Fibroblast of mammary gland (primary cell): ENCODE measurements at regions not wholly inside any gene's neighbourhood (a gene's known extent, or its start where the extent isn't known, plus 50 kb on each side); places are given as distances from the start of the nearest gene placed in this dataset.
A peak's percentile ranks its signal among the peaks of the same experiment; 100 is the strongest.

Source experiments
- DNase-seq: peaks from one replicate; pipeline ENCODE4 v3.0.0-alpha.2; 2010; ENCODE audit warnings: low read depth
- H3K4me3 ChIP-seq: 2 replicates; pipeline ENCODE4 v1.5.1; 2011; ENCODE audit warnings: low read depth, mild to moderate bottlenecking, low read length, moderate library complexity; ENCODE audit not compliant: control insufficient read depth
- TF ChIP-seq, protein P1 (sequence below): conservative IDR thresholded peaks from 2 replicates; pipeline ENCODE4 v1.5.1; 2011; ENCODE audit warnings: low read depth, low read length, inconsistent platforms; ENCODE audit not compliant: control insufficient read depth, insufficient read depth

DNA sequence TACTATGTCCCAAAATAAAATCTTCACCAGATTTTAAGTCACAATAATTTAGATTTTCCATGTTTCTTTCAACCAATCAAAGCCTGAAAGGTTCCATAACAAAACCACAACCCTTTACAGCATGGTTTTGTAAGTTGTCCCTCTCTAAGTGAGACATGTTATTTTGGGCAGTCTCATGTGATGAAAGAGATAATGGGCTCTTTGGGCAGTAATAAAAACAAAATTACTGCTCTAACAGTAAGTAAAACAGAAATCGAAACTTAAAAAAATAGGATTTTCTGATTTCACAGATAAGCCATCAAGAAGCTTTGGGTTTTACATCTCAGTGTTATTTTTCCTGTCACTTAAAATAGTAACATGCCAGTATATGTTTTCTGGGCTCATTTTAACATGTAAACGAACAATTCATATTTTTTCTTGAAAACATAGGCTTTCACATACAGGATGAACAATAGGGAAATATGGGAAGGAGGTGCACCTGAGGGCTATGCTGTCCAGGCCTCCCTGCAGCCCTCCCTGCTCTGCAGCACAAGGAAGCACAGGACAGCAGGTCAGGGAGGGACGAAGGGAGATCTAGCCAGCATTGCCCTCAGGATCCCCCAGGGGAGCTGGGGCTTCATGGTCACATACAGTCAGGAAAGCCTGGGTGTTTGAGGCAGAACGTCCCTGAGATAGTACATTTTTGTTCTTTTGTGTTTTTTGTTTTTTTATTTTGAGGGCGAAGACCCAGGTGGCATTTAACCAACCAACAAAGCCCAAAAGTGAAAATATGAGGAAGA lies 157.4 kb downstream of the SHOX2 start:
- TF ChIP-seq, protein P1, sequence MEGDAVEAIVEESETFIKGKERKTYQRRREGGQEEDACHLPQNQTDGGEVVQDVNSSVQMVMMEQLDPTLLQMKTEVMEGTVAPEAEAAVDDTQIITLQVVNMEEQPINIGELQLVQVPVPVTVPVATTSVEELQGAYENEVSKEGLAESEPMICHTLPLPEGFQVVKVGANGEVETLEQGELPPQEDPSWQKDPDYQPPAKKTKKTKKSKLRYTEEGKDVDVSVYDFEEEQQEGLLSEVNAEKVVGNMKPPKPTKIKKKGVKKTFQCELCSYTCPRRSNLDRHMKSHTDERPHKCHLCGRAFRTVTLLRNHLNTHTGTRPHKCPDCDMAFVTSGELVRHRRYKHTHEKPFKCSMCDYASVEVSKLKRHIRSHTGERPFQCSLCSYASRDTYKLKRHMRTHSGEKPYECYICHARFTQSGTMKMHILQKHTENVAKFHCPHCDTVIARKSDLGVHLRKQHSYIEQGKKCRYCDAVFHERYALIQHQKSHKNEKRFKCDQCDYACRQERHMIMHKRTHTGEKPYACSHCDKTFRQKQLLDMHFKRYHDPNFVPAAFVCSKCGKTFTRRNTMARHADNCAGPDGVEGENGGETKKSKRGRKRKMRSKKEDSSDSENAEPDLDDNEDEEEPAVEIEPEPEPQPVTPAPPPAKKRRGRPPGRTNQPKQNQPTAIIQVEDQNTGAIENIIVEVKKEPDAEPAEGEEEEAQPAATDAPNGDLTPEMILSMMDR: no peak
- H3K4me3 ChIP-seq: no peak overlapping the region
- DNase-seq: no peak

DNA sequence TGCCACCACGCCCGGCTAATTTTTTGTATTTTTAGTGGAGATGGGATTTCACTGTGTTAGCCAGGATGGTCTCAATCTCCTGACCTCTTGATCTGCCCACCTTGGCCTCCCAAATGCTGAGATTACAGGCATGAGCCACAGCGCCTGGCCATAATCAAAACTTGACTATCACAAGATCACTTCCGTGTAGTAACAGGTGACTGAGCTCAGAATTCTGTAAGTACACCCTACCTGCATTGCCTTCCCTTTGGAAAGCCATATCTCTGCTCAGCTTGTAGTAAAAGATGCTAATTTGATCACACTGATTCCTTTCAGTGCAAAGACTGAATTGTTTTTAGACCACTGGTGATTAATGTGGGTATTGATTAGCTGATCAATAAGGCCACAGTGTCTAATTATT lies 167.1 kb downstream of the SHOX2 start:
- TF ChIP-seq, protein P1: no peak
- DNase-seq: no peak
- no peak overlapping the region for H3K4me3 ChIP-seq

DNA sequence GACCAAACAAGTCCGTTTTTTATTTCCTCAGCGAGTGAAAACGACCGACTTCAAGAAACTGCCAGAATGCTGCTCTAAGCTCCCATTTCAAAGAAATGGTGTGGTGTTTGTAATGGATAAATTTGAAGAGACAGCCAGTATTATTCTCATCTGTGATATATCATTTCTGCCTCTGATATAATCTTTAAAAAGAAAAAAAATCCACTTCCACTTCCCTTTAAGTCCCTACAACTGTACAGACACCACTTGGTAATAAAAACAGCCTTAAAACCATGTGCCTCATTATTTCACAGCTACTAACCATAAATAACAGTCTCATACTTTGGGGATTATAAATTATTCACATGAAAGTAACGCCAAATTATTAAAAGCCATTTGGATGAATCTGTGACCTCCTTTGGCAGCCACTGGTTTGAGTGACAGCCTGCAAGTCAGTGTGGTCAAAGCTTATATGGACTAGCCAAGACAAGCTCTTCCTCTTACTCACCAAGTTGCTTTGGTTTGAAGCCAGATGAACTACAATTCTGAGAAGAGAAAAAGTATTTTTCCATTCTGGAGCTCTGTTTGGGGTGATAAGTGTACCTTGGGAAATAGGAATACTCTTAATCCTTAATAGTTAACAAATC lies 168.0 kb downstream of the SHOX2 start:
- DNase-seq: peak; percentile 70
- TF ChIP-seq, protein P1: no peak

DNA sequence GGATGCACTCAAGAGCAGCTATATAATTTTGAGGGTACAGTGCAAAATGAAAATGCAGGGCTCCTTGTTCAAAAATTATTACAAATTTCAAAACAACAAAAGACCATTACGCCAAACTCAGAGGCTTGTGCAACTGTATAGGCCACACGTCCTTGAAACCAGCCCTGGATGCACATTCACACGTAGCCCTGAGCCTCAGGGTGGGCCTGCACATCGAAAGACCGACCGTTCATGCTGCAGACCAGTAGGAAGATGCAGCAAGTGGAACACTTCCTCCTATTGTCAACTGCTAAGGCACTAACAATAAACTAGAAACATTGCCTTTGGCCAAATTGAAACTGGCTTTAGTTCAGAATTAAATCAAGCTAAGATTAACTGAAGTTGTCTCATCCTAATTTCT lies 174.7 kb downstream of the SHOX2 start:
- no peak overlapping the region for H3K4me3 ChIP-seq
- DNase-seq: no peak
- TF ChIP-seq, protein P1: no peak

More for the DNA sequence above, 168.0 kb downstream of the SHOX2 start:
- no peak overlapping the region for H3K4me3 ChIP-seq

DNA sequence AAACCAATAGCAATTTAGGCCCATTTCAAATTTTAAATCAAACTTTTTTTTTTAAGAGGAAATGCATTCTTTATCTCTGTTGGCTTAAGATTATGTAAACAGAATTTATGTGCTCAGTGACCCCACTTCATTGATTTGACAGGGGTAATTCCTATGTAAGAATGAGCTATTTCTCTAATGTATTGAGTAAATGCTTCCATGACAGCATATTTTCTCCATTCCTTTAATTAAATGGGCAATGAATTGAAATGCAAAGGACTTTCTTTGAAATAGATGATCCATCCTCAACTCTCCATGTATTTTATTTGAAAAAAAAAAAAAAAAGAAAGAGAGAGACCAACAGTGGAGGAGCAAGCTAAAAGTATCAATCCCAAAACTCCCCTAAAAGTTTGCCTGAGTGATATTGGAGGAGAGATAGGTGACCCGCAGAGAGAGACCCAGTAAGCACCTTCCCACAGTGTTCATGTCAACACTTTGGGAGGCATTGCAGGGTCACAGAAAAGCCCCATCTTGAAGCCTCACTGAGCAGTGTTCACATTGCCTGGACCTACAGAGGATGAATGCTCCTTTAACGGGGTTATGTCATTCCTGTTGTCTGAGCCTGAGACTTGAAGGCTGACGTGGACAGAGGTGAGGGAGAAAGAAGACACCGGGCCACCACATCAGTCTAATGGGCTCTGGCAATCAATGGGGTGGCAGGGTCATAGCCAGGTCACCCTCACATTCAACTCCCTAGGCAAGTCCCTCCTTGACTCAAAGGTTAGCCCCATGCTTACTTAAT lies 176.0 kb downstream of the SHOX2 start:
- DNase-seq: no peak
- TF ChIP-seq, protein P1: no peak
- H3K4me3 ChIP-seq: no peak overlapping the region

DNA sequence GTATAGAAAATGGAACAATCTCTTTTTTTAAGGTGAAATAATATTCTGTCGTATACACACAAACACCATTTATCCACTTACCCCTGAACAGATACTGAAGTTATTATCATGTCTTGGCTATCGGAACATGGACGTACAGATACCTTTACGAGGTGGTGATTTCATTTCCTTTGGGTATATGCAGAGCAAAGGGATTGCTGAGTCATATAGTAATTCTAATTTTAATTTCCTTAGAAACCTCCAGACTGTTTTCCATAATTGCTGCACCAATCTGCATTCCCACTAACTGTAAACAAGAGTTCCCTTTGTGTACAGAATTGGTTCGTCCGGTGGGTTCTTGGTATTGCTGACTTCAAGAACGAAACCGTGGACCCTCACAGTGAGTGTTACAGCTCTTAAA lies 179.4 kb downstream of the SHOX2 start:
- no peak overlapping the region for H3K4me3 ChIP-seq
- DNase-seq: no peak
- TF ChIP-seq, protein P1: no peak
